ENCODE measurements at regions not wholly inside any gene's neighbourhood (a gene's known extent, or its start where the extent isn't known, plus 50 kb on each side); places are given as distances from the start of the nearest gene placed in this dataset.
"Not testable (repeated sequence)": the region's sequence is repeated elsewhere in the genome, so short reads cannot be mapped to it uniquely, and the experiment has no call there.

- Mint-ChIP-seq H3K9me3 (no peaks in the 10 kb centered on the region), H3K27me3 (no peaks in the 10 kb centered on the region), H3K27ac (no peak overlapping the region), H3K4me1 (no peaks in the 10 kb centered on the region), H3K36me3 (no peaks in the 10 kb centered on the region), H3K4me3 (no peak overlapping the region)
- POLR2A ChIA-PET: no interaction called here
- ATAC-seq (ENCODE audit: low read depth) (no peak), DNase-seq (no peak)
Observed at GRCh38 chr5:101600614-101601013, 695.5 kb downstream of the SLCO4C1 start.

GRCh38 chr5:101590384-101590783 is 687.3 kb upstream of the ST8SIA4 start:
- Mint-ChIP-seq H3K4me1 (no peaks in the 10 kb centered on the region), H3K9me3 (peaks cover 4% of the 10 kb centered on the region), H3K27me3 (no peaks in the 10 kb centered on the region), H3K36me3 (no peaks in the 10 kb centered on the region), H3K4me3 (no peak overlapping the region), H3K27ac (no peak overlapping the region)
- DNase-seq (no peak), ATAC-seq (ENCODE audit: low read depth) (no peak)
- POLR2A ChIA-PET: no interaction called here

- H3K36me3 Mint-ChIP-seq: no peaks in the 10 kb centered on the region
- no peaks in the 10 kb centered on the region for H3K27me3 Mint-ChIP-seq
- H3K4me3 Mint-ChIP-seq: no peak overlapping the region
- no peaks in the 10 kb centered on the region for H3K4me1 Mint-ChIP-seq
- no peak for ATAC-seq (ENCODE audit: low read depth)
- H3K9me3 Mint-ChIP-seq: peaks cover 5% of the 10 kb centered on the region
- POLR2A ChIA-PET: no interaction called here
- DNase-seq: no peak
- H3K27ac Mint-ChIP-seq: no peak overlapping the region
Observed at GRCh38 chr5:101585366-101585765, 682.3 kb upstream of the ST8SIA4 start.

- H3K27me3 Mint-ChIP-seq: no peaks in the 10 kb centered on the region
- H3K4me1 Mint-ChIP-seq: no peaks in the 10 kb centered on the region
- ATAC-seq (ENCODE audit: low read depth): no peak
- no peak overlapping the region for H3K4me3 Mint-ChIP-seq
- DNase-seq: no peak
- H3K27ac Mint-ChIP-seq: no peak overlapping the region
- peaks cover 2% of the 10 kb centered on the region for H3K9me3 Mint-ChIP-seq
- POLR2A ChIA-PET: no interaction called here
- H3K36me3 Mint-ChIP-seq: no peaks in the 10 kb centered on the region
Observed at GRCh38 chr5:101580591-101580990, 677.5 kb upstream of the ST8SIA4 start.

- DNase-seq (no peak), ATAC-seq (ENCODE audit: low read depth) (no peak)
- no peak overlapping the region for H3K4me3 Mint-ChIP-seq
- H3K4me1 Mint-ChIP-seq: no peaks in the 10 kb centered on the region
- H3K27me3 Mint-ChIP-seq: no peaks in the 10 kb centered on the region
- H3K27ac Mint-ChIP-seq: no peak overlapping the region
- peaks cover 1% of the 10 kb centered on the region for H3K9me3 Mint-ChIP-seq
- H3K36me3 Mint-ChIP-seq: no peaks in the 10 kb centered on the region
- POLR2A ChIA-PET: no interaction called here
Observed at GRCh38 chr5:101574017-101574416, 670.9 kb upstream of the ST8SIA4 start.

GRCh38 chr5:101561018-101561417 is 657.9 kb upstream of the ST8SIA4 start:
- Mint-ChIP-seq H3K4me3 (no peak overlapping the region), H3K4me1 (no peaks in the 10 kb centered on the region), H3K36me3 (no peaks in the 10 kb centered on the region), H3K9me3 (no peaks in the 10 kb centered on the region), H3K27ac (no peak overlapping the region), H3K27me3 (no peaks in the 10 kb centered on the region)
- DNase-seq (no peak), ATAC-seq (ENCODE audit: low read depth) (no peak)
- POLR2A ChIA-PET: no interaction called here

GRCh38 chr5:101543780-101544179 is 640.7 kb upstream of the ST8SIA4 start:
- no peaks in the 10 kb centered on the region for H3K4me1 Mint-ChIP-seq
- H3K27me3 Mint-ChIP-seq: no peaks in the 10 kb centered on the region
- POLR2A ChIA-PET: no interaction called here

GRCh38 chr5:101539315-101539714 is 636.2 kb upstream of the ST8SIA4 start:
- no peak overlapping the region for H3K27ac Mint-ChIP-seq
- POLR2A ChIA-PET: no interaction called here
- peaks cover 2% of the 10 kb centered on the region for H3K9me3 Mint-ChIP-seq
- no peaks in the 10 kb centered on the region for H3K4me1 Mint-ChIP-seq
- H3K36me3 Mint-ChIP-seq: no peaks in the 10 kb centered on the region
- DNase-seq: no peak
- no peak for ATAC-seq (ENCODE audit: low read depth)
- no peaks in the 10 kb centered on the region for H3K27me3 Mint-ChIP-seq
- H3K4me3 Mint-ChIP-seq: no peak overlapping the region

More at GRCh38 chr5:101543780-101544179, 640.7 kb upstream of the ST8SIA4 start:
- H3K36me3 Mint-ChIP-seq: no peaks in the 10 kb centered on the region
- DNase-seq (no peak), ATAC-seq (ENCODE audit: low read depth) (no peak)
- H3K27ac Mint-ChIP-seq: no peak overlapping the region
- H3K4me3 Mint-ChIP-seq: no peak overlapping the region
- no peaks in the 10 kb centered on the region for H3K9me3 Mint-ChIP-seq

GRCh38 chr5:101535626-101536025 is 632.5 kb upstream of the ST8SIA4 start:
- ATAC-seq (ENCODE audit: low read depth): no peak
- Mint-ChIP-seq H3K4me3 (no peak overlapping the region), H3K27me3 (no peaks in the 10 kb centered on the region), H3K4me1 (no peaks in the 10 kb centered on the region), H3K9me3 (peaks cover 2% of the 10 kb centered on the region), H3K36me3 (no peaks in the 10 kb centered on the region), H3K27ac (no peak overlapping the region)
- POLR2A ChIA-PET: no interaction called here
- no peak for DNase-seq

- peaks cover 3% of the 10 kb centered on the region for H3K9me3 Mint-ChIP-seq
- H3K27me3 Mint-ChIP-seq: no peaks in the 10 kb centered on the region
- no peak overlapping the region for H3K27ac Mint-ChIP-seq
- H3K4me3 Mint-ChIP-seq: no peak overlapping the region
- POLR2A ChIA-PET: no interaction called here
- DNase-seq: no peak
- H3K4me1 Mint-ChIP-seq: no peaks in the 10 kb centered on the region
- no peak for ATAC-seq (ENCODE audit: low read depth)
- no peaks in the 10 kb centered on the region for H3K36me3 Mint-ChIP-seq
Observed at GRCh38 chr5:101534491-101535110, 631.5 kb upstream of the ST8SIA4 start.

GRCh38 chr5:101532430-101532829 is 629.3 kb upstream of the ST8SIA4 start:
- Mint-ChIP-seq H3K36me3 (no peaks in the 10 kb centered on the region), H3K9me3 (peaks cover 14% of the 10 kb centered on the region), H3K4me3 (no peak overlapping the region), H3K27ac (no peak overlapping the region), H3K4me1 (no peaks in the 10 kb centered on the region), H3K27me3 (no peaks in the 10 kb centered on the region)
- no peak for ATAC-seq (ENCODE audit: low read depth)
- no peak for DNase-seq
- POLR2A ChIA-PET: no interaction called here

- Mint-ChIP-seq H3K36me3 (no peaks in the 10 kb centered on the region), H3K27me3 (no peaks in the 10 kb centered on the region), H3K4me3 (no peak overlapping the region), H3K4me1 (no peaks in the 10 kb centered on the region), H3K9me3 (peaks cover 14% of the 10 kb centered on the region), H3K27ac (no peak overlapping the region)
- ATAC-seq (ENCODE audit: low read depth) (no peak), DNase-seq (no peak)
- POLR2A ChIA-PET: no interaction called here
Observed at GRCh38 chr5:101531026-101531425, 627.9 kb upstream of the ST8SIA4 start.

GRCh38 chr5:101529094-101529493 is 626.0 kb upstream of the ST8SIA4 start:
- H3K4me3 Mint-ChIP-seq; H3K27me3 Mint-ChIP-seq; ATAC-seq (ENCODE audit: low read depth); H3K4me1 Mint-ChIP-seq; DNase-seq; H3K36me3 Mint-ChIP-seq; POLR2A ChIA-PET; H3K27ac Mint-ChIP-seq: not testable (repeated sequence)
- H3K9me3 Mint-ChIP-seq: peaks cover 14% of the 10 kb centered on the region

GRCh38 chr5:101520417-101520816 is 617.3 kb upstream of the ST8SIA4 start:
- POLR2A ChIA-PET: no interaction called here
- Mint-ChIP-seq H3K36me3 (no peaks in the 10 kb centered on the region), H3K27me3 (no peaks in the 10 kb centered on the region), H3K4me3 (no peak overlapping the region), H3K27ac (no peak overlapping the region), H3K4me1 (no peaks in the 10 kb centered on the region), H3K9me3 (peaks cover 3% of the 10 kb centered on the region)
- no peak for ATAC-seq (ENCODE audit: low read depth)
- no peak for DNase-seq

GRCh38 chr5:101517795-101518194 is 614.7 kb upstream of the ST8SIA4 start:
- Mint-ChIP-seq H3K4me3 (no peak overlapping the region), H3K9me3 (peaks cover 3% of the 10 kb centered on the region), H3K36me3 (no peaks in the 10 kb centered on the region), H3K27me3 (no peaks in the 10 kb centered on the region), H3K27ac (no peak overlapping the region), H3K4me1 (no peaks in the 10 kb centered on the region)
- POLR2A ChIA-PET: no interaction called here
- ATAC-seq (ENCODE audit: low read depth): no peak
- DNase-seq: no peak
